Fibroblast of lung (primary cell): ENCODE measurements at regions not wholly inside any gene's neighbourhood (a gene's known extent, or its start where the extent isn't known, plus 50 kb on each side); places are given as distances from the start of the nearest gene placed in this dataset.

Source experiments
- EZH2 ChIP-seq: IDR thresholded peaks from 2 replicates; pipeline ENCODE4 v1.5.1; 2012; ENCODE audit warnings: low read length, control low read depth, mild to moderate bottlenecking; ENCODE audit errors: missing control alignments
- TF ChIP-seq, protein P1 (sequence below), 2 donors: IDR thresholded peaks in 1 of 2; conservative IDR thresholded peaks in 1 of 2; 1 replicate in 1 of 2; 2 replicates in 1 of 2; pipeline ENCODE4 v1.5.1; 2011 to 2012; ENCODE audit warnings: low read length in 2 of 2, control low read depth in 1 of 2, inconsistent platforms in 1 of 2, low read depth in 1 of 2, mild to moderate bottlenecking in 1 of 2

DNA sequence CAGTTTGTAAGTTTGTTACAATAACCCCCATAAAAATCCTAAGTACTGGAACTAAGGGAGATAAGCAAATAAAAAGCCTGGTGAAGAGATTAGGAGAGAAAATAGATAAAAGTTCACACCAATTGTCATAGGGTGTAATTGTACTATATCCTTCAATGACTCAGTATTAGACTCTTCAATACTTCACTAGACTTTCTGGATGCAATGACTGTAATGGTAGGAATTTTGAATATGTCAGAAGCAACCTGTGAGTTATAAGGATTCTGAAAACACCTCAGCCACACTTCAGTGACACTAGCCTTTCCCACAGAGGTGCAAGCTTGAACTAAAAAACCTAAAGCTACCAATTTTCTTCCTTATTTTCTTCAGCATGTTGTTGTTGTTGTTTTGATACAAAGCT, 147.9 kb downstream of the PTGER3 start:
- TF ChIP-seq EZH2 = no peak
- TF ChIP-seq, protein P1, sequence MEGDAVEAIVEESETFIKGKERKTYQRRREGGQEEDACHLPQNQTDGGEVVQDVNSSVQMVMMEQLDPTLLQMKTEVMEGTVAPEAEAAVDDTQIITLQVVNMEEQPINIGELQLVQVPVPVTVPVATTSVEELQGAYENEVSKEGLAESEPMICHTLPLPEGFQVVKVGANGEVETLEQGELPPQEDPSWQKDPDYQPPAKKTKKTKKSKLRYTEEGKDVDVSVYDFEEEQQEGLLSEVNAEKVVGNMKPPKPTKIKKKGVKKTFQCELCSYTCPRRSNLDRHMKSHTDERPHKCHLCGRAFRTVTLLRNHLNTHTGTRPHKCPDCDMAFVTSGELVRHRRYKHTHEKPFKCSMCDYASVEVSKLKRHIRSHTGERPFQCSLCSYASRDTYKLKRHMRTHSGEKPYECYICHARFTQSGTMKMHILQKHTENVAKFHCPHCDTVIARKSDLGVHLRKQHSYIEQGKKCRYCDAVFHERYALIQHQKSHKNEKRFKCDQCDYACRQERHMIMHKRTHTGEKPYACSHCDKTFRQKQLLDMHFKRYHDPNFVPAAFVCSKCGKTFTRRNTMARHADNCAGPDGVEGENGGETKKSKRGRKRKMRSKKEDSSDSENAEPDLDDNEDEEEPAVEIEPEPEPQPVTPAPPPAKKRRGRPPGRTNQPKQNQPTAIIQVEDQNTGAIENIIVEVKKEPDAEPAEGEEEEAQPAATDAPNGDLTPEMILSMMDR (conservative IDR thresholded peaks at IDR 0.05 in 1 of 2, IDR thresholded peaks at IDR 0.05 in 1 of 2; ENCODE audit: low read depth in 1 of 2, low read length in 2 of 2) = no peak
